A172 (cell line): ENCODE measurements at regions not wholly inside any gene's neighbourhood (a gene's known extent, or its start where the extent isn't known, plus 50 kb on each side); places are given as distances from the start of the nearest gene placed in this dataset.

ENCODE experiments used
- DNase-seq: peaks from one replicate; pipeline ENCODE4 v3.0.0-alpha.2; 2015; ENCODE audit warnings: low spot score

DNA sequence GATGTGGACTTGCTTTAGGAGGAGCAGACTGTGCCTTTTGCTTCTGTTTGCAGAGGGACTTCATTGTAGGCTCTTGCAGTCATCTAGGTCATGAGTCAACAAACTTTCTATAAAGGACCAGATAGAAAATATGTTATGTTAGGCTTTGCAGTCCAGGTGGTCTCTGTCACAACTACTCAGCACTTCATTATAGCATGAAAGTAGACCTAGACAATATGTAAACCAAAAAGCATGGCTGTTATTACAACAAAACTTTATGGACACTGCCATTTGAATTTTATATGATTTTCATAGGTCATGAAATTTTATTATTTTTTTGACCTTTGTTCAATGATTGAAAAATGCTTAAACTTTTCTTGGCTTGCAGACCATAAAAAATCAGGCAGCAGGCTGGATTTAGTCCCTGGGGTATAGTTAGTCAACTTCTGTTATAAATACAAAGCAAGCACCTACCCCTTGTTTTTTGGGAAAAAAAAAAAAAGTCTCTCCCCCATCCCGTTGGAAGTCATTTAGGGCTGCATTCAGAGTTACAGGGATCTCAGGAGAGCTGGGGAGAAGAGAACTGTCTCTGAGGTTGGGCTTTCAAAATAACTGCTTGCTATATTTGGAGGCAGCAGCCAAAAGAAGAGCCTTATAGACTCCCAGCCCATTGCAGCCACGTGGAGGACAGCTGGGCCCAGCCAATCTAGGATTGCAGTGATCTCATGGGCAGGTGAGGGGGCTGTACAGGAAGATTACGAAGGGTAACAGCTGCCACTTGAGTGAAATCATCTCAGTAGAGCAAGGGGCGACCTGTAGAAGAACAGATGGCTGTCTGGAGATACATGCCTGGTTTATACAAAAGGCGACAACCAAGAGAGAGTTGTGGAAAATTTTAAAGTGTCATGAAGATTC is 136.6 kb upstream of the TNC start:
- no peak for DNase-seq

DNA sequence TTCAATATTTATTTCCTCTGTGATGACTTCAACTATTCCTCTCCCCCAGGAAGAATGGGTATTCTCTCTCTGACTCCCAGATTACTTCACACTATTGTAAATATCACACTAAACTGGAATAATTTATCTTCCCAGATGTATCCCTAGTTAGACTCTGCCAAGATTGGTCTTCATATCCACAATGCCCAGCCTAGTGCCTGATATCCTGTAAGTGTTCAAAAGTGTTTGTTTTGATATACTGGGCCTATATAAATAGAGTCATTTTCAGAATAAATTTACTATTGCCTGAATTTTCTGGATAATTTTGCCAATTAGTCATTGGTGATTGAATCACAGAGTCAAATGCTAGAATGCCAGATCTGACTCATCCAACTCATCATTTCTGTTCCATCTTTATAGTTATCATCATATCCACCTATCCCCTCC is 143.7 kb upstream of the TNC start:
- no peak for DNase-seq

DNA sequence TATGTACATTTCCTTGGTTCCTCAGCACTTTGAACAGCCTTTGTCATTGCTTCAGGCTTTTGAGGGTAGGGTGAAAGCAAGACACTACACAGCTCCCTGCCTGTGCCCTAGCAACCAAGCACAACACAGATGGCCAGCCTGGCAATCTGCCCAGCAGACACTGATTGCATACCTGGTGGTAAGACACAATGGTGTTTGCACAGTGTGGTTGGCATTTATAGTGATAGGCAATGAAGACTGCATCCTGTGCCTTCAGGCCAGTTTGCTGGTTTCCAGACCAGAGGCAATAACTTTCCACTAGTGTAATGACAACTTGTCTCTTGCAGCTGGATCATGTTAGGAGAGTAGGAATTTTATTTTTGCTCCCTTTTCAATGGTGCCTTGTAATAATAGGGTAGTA is 144.5 kb upstream of the TNC start:
- peak; percentile 95 for DNase-seq

DNA sequence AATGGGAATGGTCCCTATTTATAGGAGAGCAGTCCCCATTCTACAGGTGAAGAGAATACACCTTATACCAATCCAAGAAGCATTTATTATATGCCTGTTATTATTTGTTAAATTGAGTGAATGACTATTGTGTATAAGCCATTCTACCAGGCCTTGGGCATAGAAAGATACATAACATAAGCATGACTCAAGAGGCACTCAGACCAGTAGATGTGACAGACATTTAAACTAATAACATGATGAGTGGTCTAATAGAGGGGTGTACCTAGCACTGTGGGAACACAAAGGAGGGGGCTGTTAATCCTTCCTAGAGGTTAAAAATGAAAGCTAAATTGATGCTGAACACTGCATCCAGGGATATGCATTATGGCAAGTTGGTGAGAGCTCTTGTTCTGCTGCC is 145.0 kb upstream of the TNC start:
- DNase-seq, result peak; percentile 26

DNA sequence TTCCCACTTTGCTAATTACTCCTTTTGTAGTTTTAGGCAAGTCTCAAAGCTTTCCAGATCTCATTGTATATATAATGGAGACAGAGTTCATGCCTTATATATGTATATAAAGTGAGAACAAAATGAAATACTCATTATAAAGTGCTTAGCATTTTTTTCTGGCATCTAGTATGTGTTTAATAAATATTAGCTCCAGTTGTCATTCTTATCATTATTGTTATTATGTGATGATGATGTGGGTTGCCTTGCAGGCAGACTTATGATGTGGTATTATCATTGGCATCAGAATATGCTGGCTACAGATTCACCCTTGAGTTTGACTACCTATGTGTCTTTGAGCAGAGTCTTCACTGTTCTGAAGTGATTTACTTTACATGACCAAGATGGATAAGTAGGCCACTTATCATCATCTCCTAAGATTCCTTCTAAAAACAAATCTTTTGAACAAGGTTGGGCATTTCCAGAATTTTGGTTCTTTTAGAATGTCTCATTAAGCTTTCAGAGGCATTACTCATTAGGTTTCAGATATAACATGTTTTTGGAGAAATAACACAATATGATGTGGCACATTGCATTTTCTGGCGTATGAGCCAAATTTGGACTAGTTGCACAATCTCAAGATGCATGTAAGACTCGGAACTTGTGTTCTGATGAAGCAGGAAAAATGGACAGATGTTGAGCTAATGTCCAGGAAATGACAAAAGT is 145.6 kb upstream of the TNC start:
- DNase-seq, result no peak

DNA sequence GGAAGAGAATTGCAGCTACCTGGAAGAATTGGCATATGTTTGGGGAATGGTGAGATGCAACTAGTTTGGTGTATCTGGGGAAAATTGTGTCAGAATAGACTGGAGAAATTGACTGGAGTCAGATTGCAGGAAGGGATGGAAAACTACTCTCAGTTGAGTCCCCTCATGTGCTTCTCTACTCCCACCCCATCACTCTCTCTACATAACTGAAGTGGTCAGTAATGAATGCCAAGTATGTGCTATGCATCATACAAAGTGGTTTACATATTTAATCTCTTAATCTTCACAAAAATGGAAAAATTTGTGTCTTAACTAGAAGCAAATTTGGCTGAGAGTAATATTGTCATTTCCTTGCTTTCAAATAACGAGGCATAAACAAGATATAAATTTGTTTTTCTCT is 146.4 kb upstream of the TNC start:
- DNase-seq, result no peak

DNA sequence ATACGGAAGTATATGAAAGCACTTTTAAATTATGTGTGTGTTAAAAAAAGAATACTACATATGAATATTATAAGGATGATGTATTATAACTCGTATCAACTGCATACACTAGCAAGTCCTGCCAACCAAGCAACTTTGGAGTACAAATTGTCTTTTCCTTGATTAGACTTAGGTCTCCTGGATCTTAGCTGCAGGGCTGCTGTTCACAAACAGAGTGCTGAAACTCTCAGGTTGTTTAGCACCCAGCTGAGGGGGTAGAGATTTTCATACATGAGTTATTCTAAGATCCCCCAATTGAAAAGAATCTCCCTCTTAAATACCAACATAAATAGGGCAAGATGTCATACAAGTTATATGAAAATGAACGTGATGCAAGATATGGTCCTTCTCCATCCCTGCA is 149.8 kb upstream of the TNC start:
- DNase-seq, result peak; percentile 27

DNA sequence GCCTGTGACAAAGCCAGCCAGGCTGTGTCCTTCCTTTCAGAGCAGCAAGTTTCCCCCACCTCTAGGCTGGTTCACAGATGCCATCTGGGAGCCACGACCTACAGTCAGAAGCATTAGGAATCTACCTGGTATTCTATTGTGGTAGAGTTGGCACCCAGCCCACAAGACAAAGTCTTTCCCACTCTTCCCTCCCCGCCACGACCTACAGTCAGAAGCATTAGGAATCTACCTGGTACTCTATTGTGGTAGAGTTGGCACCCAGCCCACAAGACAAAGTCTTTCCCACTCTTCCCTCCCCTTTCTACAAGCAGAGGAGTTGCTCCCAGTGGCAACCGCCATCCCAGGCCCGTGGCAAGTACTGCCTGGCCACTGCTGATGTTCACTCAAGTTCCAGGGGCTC is 157.8 kb upstream of the TNC start:
- DNase-seq, result no peak

DNA sequence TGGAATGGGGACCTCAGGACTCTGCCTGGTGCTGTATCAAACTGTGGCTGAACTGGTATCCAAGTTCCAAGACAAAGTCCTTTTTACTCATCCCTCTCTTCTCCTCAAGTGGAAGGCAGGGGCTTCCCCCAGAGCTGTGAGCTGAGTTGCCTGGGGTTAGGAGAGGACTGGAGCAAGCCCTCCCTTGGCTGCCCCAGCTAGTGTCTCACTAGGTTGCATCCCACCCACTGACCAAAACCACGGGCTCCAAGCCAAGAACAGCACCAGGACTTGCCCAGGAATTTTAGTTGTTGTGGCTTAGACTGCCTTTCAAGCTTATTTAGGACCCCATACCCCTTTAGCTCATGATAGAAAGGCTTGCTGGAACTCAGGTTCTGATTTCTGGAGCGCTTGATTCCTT is 158.7 kb upstream of the TNC start:
- DNase-seq, result no peak

DNA sequence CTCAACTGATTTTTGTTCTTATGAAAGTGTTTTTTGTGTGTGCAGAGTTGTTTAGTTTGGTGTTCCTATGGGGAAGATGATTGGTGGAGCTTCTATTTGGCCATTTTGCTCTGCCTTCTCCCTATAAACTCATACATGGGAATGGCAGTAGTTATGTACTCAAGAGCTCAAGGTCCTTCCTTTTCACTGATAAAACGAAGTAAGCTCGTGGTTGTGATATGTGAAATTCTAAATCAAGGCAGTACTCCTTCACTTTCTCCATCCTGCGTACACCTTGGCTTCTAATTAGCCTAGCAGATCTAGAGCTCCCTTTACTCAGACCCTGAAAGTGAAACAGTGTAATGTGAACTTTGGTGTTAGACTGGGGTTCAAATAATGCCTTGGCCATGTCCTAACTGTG is 159.3 kb upstream of the TNC start:
- no peak for DNase-seq

DNA sequence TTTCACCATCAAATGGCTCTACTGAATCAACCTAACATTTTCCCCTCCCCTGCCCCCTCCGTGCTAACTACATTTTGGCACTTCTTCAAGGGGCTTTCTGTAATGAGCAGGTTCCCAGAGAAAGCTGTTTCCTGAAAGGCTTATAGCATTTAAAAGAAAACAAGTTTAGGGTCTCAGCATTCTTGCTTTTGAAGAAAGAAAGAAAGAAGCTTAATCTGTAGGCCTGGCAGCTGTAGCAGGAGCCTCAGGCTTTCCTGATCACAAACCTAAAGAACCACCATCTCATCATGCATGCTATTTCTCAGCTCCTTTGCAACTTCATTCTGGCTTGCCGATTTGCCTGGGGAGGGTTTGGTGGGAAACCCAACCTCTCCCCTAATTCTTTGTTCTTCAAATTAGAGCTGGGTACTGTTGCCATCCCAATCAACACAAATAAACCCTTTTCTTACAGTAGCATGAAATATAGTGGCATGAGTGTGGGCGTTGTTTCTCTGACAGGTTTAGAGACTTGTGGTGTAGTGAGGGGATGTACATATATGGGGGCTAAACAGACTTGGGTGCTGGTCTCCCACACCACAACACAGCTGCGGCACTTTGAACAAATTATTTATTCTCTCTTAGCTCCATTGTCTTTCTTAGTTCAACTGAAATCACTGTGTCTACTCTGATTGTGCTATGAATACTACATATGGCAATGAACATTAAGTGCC is 160.5 kb upstream of the TNC start:
- no peak for DNase-seq

DNA sequence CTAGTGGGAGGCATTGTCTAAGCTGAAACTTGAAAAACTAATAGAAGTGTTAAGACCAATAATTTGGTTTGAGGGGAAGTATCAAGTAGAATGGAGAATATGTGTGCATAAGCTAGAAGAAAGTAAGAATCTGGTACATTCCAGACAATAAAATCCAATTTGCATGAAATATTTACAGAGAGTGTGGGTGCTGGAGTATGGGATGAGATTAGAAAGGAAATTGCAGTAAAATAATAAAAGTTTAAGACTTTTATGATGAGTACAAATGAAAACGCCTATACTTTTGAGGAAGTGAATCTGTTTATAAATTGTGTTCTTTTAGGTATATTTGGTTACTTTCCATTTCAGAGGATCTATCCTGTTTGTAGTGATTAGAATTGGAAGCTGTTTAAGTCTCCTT is 165.4 kb upstream of the TNC start:
- no peak for DNase-seq

DNA sequence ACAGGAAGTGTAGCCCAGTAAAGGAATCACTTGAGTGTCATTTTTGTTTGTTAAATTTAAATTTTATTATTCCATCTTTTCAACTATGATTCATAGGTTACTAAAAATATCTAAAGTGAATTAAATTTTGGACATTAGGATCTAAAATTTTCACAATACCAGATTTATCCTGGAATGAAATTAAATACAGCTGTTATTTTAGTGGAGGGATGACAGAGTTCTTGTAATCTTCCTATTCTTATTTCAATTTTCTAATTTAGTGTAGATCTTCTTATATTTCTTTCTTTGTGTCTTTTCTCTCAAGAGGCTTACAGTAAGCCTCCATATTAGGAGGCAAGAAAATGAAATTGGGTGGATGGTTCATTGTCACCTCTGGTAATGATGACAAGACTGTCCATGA is 167.9 kb upstream of the TNC start:
- no peak for DNase-seq

DNA sequence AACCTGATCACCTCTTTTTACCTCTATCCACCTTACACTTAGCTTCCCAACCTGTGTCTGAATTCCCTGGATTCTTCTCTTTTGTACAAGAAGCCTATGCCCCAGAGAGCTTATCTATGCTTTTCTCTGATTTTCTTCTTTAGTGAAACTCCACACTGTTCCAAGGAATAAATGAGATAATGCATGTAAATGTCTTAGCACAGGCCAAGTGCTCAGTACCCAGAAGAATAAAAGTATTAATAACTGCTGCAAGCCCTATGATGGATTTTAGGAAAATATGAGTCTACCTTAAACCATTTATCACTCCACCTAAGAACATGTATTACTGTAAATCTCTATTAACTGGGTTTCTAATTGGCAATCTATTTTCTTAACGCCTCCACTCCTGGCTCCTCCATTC is 168.5 kb upstream of the TNC start:
- DNase-seq, result no peak

DNA sequence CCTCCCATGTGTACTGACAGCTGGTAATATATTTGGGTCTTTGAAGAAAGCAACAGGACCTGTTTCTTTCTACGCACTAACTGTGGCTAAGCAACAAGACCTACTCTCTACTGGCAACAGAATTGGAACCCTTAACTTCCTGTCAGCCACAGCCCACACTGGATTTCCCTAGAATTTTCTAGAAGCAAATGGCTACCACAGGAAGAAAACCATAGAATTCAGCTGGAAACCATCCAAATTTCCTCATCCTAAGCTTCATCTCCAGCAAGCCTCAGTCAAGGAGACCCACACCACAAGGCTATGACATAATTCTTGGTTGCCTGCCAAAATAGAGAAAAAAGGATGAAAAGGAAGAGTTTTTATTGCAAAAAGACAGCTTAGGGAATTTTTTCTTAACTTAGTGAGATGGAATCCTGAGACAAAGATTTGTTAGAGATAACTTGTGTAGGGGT is 171.8 kb upstream of the TNC start:
- peak; percentile 71 for DNase-seq

DNA sequence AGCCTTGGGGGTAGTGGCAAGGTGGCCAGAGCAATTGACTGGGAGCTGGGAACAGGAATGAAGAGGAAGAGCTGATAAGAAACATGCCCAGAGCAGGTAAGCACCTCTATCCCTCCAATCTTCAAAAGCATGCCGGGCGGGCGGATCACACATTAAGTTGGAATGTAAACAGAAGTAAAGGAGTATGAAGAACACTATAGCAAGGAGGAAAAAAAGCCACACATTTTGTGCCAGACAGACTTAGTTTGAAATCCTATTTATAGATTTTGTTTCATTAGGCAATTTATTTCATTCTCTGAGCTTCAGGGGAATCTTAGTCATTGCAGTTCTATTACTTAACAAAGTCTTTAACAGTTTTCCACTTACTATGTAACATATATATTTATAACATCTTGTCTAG is 173.9 kb upstream of the TNC start:
- no peak for DNase-seq

DNA sequence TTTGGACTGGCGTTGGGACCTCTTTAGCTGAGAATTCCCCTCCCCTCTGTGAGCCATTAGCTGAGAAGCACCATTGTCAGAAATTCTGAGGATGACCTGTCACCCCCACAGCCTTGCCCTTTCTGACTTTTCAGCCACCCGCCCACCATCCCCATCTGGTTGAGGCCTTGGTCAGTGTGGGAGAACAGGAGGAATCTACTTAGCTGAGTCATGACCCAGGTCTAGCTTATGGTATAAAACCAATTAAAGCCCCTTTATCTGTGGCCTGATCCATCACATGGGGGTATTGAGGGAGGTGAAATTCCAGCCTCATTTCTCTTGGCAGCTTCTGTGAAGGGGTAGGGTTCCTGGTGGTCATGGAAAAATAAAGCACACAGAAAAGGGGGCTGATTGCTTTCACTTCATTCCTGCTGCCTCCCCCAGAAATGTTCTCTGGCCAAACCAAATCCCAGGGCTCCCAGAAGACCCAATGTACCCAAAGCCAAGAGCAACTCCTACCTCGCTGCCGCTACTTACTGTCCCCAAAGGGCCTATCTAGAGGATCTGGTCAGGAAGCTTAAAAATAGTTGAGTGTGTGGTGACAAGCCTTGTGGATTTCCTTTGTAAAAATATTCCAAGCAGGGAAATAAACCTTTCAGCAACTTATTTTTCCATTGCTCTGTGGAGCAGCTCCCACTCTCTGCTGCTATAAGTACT is 174.8 kb upstream of the TNC start:
- no peak for DNase-seq

DNA sequence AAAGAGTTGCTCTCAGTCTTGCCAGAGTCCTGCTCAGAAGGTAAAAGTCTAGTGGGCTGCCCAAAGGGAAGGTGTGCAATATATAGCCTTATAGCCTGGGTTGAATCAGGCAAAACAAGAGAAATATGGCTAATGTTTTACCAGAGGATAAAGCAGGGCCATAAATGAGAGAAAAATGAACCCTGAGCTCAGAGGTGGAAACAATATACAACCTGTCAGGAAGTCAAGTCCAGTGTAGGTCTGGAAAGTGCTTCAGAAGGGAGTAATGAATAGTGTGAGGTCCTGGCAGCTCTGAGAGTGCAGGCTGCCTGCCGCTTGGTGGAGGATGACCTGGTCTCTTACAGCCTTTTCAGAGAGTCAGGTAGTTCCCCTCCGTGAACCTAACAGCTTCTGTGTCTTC is 177.8 kb upstream of the TNC start:
- DNase-seq, result no peak

DNA sequence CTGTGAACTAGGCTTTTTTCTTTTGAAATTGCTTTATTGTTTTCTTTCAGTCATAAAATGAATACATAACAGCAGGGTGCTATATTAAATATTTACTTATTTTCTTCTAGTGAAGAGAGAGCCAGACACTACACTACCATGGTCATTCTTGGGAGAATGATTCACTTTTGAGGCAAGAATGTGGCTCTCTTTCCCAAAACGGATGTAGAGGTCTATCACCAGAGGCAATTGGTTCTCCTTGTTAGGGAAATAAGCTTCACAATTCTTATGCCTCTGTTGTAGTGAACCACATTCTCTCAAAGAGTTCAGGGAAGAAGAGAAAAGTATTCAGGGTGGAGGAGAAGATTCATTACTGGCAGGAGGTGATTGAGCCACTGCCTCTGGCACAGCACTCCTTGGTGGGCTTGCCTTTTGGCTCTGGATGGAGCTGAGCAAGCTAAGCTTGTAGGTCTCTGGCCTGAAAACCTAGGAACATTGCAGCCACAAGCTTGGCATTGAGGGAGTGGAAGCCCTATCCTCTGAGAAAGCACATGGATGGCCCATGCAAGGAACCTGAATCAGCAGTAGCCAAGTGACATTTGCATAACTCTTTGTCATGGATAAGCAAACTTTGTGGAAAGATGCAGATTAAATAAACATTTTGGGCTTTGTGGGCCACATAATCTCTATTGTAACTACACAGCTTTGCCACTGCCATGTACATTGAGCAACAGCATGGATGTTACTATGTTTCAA is 179.0 kb upstream of the TNC start:
- DNase-seq, result no peak

DNA sequence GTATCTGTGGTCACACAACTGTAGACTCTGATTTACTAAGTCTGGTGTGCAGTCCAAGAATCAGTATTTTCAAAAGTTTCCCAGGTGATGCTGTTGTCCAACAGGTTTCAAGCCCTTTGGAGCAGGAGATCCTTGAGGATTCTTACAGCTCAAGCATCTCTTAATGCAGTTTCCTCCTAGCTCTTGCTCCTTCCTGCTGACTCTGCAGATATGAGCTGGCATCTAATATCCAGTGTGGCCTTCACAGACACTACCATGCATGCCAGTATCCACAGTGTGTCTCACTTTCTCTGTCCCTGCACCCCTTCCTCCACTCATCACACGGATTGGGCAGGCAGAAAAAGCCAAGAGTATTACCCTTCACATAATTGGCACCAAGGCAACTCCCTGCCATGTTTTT is 182.2 kb upstream of the TNC start:
- DNase-seq, result no peak

DNA sequence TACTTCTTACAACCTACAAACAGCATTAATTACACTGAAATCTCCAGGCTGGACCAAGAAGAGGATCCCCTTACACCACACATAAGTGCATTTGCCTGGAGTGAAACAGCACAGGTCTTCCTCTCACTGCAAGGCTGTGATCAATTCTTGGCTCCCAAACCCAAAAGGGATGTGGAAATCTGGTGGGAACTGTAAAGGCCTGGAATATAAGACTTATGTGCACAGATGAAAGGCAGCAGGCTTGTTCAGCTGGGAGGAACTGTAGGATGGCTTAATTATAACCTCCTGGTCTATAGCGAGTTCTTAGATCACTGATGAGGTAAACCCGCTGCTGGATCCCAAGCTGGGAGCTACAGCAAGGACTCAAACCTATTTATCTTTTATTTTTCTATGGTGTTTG is 182.9 kb upstream of the TNC start:
- no peak for DNase-seq
